Astrocyte (in vitro differentiated cells and primary cell): ENCODE measurements at regions not wholly inside any gene's neighbourhood (a gene's known extent, or its start where the extent isn't known, plus 50 kb on each side); places are given as distances from the start of the nearest gene placed in this dataset.
A peak's percentile ranks its signal among the peaks of the same experiment; 100 is the strongest.

Source experiments
- DNase-seq: peaks from one replicate; pipeline ENCODE4 v3.0.0-alpha.2; 2010; ENCODE audit warnings: low read depth
- FAIRE-seq: peaks from 2 replicates; lab custom pipeline; 2011; peaks lifted over from hg19 to GRCh38; lab: Jason Lieb, UNC
- H2AFZ ChIP-seq: 2 replicates; pipeline ENCODE4 v1.6.0; 2012; ENCODE audit warnings: low read depth, low read length, inconsistent platforms
- H3K27ac ChIP-seq: 2 replicates; pipeline ENCODE4 v1.5.1; 2011; ENCODE audit warnings: low read depth, low read length, inconsistent platforms
- H3K27me3 ChIP-seq: 2 replicates; pipeline ENCODE4 v1.6.0; 2011; ENCODE audit warnings: low read length, inconsistent platforms; ENCODE audit not compliant: insufficient read depth
- H3K36me3 ChIP-seq: 2 replicates; pipeline ENCODE4 v1.5.1; 2011; ENCODE audit warnings: low read length, inconsistent platforms; ENCODE audit not compliant: insufficient read depth
- H3K4me1 ChIP-seq: 2 replicates; pipeline ENCODE4 v1.5.1; 2011; ENCODE audit warnings: low read length, inconsistent platforms; ENCODE audit not compliant: insufficient read depth
- H3K4me2 ChIP-seq: 2 replicates; pipeline ENCODE4 v1.6.0; 2012; ENCODE audit warnings: low read length, inconsistent platforms
- H3K4me3 ChIP-seq: 2 replicates; pipeline ENCODE4 v1.5.1; 2011; ENCODE audit warnings: low read depth, mild to moderate bottlenecking, low read length, inconsistent platforms; ENCODE audit not compliant: insufficient read depth
- H3K79me2 ChIP-seq: 2 replicates; pipeline ENCODE4 v1.6.0; 2012; ENCODE audit warnings: mild to moderate bottlenecking, low read length, inconsistent platforms; ENCODE audit not compliant: insufficient read depth
- H3K9ac ChIP-seq: 2 replicates; pipeline ENCODE4 v1.6.0; 2012; ENCODE audit warnings: mild to moderate bottlenecking, low read length, inconsistent platforms
- H3K9me3 ChIP-seq: 2 replicates; pipeline ENCODE4 v1.5.1; 2012; ENCODE audit warnings: low read depth, mild to moderate bottlenecking, low read length, inconsistent platforms; ENCODE audit not compliant: insufficient read depth
- H4K20me1 ChIP-seq: 2 replicates; pipeline ENCODE4 v1.6.0; 2012; ENCODE audit warnings: low read length, inconsistent platforms; ENCODE audit not compliant: insufficient read depth
- H3K27ac Mint-ChIP-seq: one replicate; pipeline ENCODE4 v1.8.0; 2021; ENCODE audit warnings: mild to moderate bottlenecking, mixed read lengths; ENCODE audit not compliant: unreplicated experiment
- H3K27me3 Mint-ChIP-seq: one replicate; pipeline ENCODE4 v1.8.0; 2021; ENCODE audit warnings: low read depth, mixed read lengths; ENCODE audit not compliant: unreplicated experiment
- H3K36me3 Mint-ChIP-seq: one replicate; pipeline ENCODE4 v1.8.0; 2021; ENCODE audit warnings: low read depth, mixed read lengths; ENCODE audit not compliant: unreplicated experiment
- H3K4me1 Mint-ChIP-seq: one replicate; pipeline ENCODE4 v1.8.0; 2021; ENCODE audit warnings: low read depth, mixed read lengths; ENCODE audit not compliant: unreplicated experiment
- H3K4me3 Mint-ChIP-seq: one replicate; pipeline ENCODE4 v1.8.0; 2021; ENCODE audit warnings: mild to moderate bottlenecking, moderate library complexity, mixed read lengths; ENCODE audit not compliant: unreplicated experiment
- H3K9me3 Mint-ChIP-seq: one replicate; pipeline ENCODE4 v1.8.0; 2021; ENCODE audit warnings: mild to moderate bottlenecking, mixed read lengths; ENCODE audit not compliant: unreplicated experiment
- EZH2 ChIP-seq: IDR thresholded peaks from 2 replicates; pipeline ENCODE4 v1.6.1; 2012; ENCODE audit warnings: mild to moderate bottlenecking, low read length, inconsistent platforms; ENCODE audit not compliant: insufficient read depth
- TF ChIP-seq, protein P1 (sequence below): IDR thresholded peaks from 2 replicates; pipeline ENCODE4 v1.5.1; 2011; ENCODE audit warnings: low read depth, mild to moderate bottlenecking, inconsistent platforms, low read length, moderate library complexity; ENCODE audit not compliant: insufficient read depth

DNA sequence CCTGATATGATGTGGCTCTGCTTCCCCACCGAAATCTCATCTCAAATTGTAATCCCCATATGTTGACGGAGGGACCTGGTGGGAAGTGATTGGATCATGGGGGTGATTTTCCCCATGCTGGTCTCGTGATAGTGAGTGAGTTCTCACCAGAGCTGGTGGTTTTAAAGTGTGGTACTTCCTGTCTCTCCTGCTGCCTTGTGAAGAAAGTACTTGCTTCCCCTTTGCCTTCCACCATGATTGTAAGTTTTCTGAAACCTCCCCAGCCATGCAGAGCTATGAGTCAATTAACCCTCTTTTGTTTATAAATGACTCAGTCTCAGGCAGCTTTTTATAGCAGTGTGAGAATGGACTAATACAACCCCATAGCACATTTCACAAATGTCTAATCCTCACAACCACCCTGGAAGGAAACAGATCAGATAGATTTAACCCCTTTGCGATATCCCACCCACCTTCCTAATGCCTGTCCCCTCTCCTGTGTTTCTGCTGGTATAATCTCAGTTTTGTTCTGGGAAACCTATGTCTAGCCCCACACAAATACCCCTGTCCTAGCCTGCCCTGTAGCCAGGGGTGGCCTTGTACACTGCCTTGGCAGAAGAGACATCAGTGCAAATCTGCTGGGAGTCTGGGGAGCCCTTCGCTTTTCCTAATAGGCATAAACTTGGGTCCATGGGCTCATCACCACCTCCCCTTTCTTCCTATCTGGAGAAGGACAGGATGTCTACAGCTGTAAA is 157.0 kb upstream of the RAI14 start:
- Histone ChIP-seq H3K9ac (peak overlapping the region; percentile 78), H3K79me2 (no peaks in the 10 kb centered on the region), H3K36me3 (no peaks in the 10 kb centered on the region), H4K20me1 (no peaks in the 10 kb centered on the region), H3K27ac (peak overlapping the region; percentile 87), H3K4me1 (peaks cover 30% of the 10 kb centered on the region), H2AFZ (peak overlapping the region; percentile 77), H3K27me3 (no peaks in the 10 kb centered on the region), H3K9me3 (peaks cover 3% of the 10 kb centered on the region), H3K4me3 (no peak overlapping the region), H3K4me2 (peak overlapping the region; percentile 76)
- H3K4me1 Mint-ChIP-seq: peaks cover 26% of the 10 kb centered on the region
- H3K36me3 Mint-ChIP-seq: no peaks in the 10 kb centered on the region
- no peaks in the 10 kb centered on the region for H3K27me3 Mint-ChIP-seq
- DNase-seq (peak; percentile 83), FAIRE-seq (peak; percentile 98)
- no peak overlapping the region for H3K4me3 Mint-ChIP-seq
- TF ChIP-seq EZH2: no peak
- TF ChIP-seq, protein P1, sequence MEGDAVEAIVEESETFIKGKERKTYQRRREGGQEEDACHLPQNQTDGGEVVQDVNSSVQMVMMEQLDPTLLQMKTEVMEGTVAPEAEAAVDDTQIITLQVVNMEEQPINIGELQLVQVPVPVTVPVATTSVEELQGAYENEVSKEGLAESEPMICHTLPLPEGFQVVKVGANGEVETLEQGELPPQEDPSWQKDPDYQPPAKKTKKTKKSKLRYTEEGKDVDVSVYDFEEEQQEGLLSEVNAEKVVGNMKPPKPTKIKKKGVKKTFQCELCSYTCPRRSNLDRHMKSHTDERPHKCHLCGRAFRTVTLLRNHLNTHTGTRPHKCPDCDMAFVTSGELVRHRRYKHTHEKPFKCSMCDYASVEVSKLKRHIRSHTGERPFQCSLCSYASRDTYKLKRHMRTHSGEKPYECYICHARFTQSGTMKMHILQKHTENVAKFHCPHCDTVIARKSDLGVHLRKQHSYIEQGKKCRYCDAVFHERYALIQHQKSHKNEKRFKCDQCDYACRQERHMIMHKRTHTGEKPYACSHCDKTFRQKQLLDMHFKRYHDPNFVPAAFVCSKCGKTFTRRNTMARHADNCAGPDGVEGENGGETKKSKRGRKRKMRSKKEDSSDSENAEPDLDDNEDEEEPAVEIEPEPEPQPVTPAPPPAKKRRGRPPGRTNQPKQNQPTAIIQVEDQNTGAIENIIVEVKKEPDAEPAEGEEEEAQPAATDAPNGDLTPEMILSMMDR: no peak
- peaks cover 7% of the 10 kb centered on the region for H3K9me3 Mint-ChIP-seq
- peak overlapping the region; percentile 88 for H3K27ac Mint-ChIP-seq

DNA sequence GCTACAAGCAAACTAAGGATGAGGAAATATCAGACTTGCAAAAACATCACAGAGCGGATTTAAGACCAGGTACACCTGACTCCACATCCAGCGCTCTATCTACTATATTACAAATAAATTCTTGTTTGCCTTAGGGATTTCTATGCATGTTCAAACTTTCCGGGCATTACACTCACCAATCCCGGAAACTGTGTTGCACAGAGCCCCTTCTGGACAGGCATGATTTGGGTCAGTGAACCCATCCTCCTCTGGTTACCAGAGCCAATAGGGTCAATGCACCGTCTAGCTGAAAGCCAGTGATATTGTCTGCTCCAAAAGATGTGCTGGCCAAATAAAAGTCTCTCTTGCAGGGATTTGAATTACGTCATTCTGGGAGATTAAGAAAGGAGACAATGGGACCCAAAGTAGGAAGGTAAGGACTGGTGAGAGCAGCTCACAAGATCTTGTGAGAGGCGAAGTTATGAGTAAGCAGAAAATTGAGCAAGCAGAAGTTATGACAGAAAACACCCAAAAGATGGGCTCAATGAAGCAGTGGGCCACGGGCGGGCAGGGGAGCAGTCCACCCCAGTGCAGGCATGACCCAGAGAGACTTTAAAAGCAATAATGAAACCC is 155.8 kb upstream of the RAI14 start:
- no peak overlapping the region for H3K27ac Mint-ChIP-seq
- no peak for FAIRE-seq
- no peak overlapping the region for H3K27ac ChIP-seq

More for the DNA sequence above, 155.8 kb upstream of the RAI14 start:
- TF ChIP-seq, protein P1: no peak
- TF ChIP-seq EZH2: no peak
- Histone ChIP-seq H3K9ac (no peak overlapping the region), H3K4me1 (peaks cover 31% of the 10 kb centered on the region), H3K4me2 (no peak overlapping the region), H3K27me3 (no peaks in the 10 kb centered on the region), H3K4me3 (no peak overlapping the region), H3K36me3 (no peaks in the 10 kb centered on the region), H2AFZ (no peak overlapping the region), H4K20me1 (no peaks in the 10 kb centered on the region), H3K79me2 (no peaks in the 10 kb centered on the region), H3K9me3 (no peaks in the 10 kb centered on the region)
- peaks cover 26% of the 10 kb centered on the region for H3K4me1 Mint-ChIP-seq
- peaks cover 3% of the 10 kb centered on the region for H3K27me3 Mint-ChIP-seq
- H3K9me3 Mint-ChIP-seq: peaks cover 3% of the 10 kb centered on the region
- H3K36me3 Mint-ChIP-seq: no peaks in the 10 kb centered on the region
- DNase-seq: no peak
- no peak overlapping the region for H3K4me3 Mint-ChIP-seq
